AG10803 (cell line): ENCODE measurements at regions not wholly inside any gene's neighbourhood (a gene's known extent, or its start where the extent isn't known, plus 50 kb on each side); places are given as distances from the start of the nearest gene placed in this dataset.

Source experiments
- DNase-seq: peaks from one replicate; pipeline ENCODE4 v3.0.0; 2010; ENCODE audit warnings: low read depth
- H3K4me3 ChIP-seq: 2 replicates; pipeline ENCODE4 v1.5.1; 2011; ENCODE audit warnings: mild to moderate bottlenecking, low read length, control low read depth
- CTCF ChIP-seq: conservative IDR thresholded peaks from 2 replicates; pipeline ENCODE4 v1.5.1; 2011; ENCODE audit warnings: mild to moderate bottlenecking, low read length, control low read depth, inconsistent platforms

DNA sequence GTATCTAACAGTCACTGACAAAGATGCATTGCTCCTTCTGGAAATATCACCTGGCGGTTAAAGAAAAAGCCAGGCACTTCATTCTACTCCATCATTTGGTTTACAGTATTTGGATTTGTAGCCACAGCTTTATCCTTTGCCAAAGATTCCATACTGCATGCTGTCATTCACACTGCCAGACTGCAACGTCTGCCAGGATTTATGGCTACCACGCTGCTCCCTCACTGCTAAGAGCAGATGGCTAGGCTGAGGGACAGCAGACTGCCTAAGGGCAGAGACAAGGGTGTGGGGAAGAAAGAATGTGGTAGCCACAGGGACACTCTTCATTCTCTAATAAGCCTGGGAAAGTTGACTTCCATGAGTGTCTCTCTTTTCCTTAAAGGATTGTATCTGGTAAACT lies 1047.0 kb downstream of the TUSC7 start:
- DNase-seq, result no peak

DNA sequence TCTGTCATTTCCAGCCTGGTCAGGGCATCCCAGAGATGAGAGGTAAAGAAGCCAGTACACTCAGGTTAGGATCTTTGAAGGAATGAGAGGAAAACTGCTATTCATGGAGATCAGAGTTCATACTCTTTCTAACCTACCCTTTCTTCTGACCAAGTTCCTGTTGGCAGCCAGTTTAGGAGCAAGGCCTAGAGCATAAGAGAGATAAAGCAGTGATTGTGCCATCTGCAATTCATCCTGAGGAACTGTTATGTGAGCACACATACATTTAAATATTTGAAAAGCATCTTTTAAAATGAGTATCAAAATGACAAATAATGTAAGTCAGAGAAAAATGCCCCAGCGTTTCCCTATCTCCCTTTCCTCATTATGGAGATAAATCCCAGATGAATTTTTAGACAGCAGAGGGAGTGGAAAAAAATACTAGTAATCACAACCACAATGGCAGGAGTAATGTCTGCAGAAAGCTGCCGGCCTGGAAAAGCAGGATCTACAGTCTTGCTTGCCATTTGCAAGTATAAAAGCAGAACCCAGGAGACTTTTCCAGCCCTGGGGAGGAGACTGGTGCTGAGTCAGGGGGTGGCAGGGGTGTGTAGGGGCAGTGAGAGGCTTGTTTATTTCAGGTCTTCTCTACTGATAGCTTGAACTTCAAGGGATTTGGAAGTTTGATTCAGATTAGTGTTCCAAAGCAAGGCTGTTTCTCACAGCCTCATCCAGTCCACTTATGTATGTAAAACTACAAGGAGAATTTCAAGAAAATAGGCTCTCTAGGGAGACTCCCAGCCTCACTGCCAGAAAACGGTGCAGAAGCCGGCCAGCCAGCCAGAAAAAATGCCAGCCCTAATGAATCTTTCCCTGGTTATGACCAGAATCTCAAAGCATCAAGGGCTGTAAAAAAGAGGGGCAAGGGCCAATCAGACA lies 1052.4 kb downstream of the TUSC7 start:
- H3K4me3 ChIP-seq, result no peak overlapping the region
- no peak for TF ChIP-seq CTCF
- DNase-seq, result no peak

More for the DNA sequence above, 1047.0 kb downstream of the TUSC7 start:
- no peak overlapping the region for H3K4me3 ChIP-seq
- no peak for TF ChIP-seq CTCF

- no peak for TF ChIP-seq CTCF
- no peak for DNase-seq
- no peak overlapping the region for H3K4me3 ChIP-seq
Observed at GRCh38 chr3:117762621-117763037, 1053.0 kb downstream of the TUSC7 start.

DNA sequence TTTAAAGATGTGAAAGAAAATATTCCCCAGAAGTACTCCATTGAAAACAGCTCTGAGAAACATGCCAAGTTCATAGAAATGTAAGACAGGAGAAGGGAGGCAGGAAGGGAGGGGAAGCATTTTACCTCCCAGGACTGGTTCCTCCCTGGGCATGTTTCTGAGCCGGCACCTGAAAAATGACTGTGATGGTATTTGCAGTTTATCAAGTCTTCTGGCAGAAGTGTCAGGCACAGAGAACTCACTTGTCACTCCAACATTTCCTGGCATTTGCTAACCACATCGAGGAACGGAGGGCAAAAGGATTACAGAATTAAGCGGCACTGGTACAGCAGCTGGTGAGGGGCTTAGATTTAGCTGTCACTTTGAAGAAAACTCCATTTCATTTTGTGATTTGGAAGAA lies 1054.0 kb downstream of the TUSC7 start:
- no peak for TF ChIP-seq CTCF

GRCh38 chr3:117768581-117768980 lies 1059.0 kb downstream of the TUSC7 start:
- no peak overlapping the region for H3K4me3 ChIP-seq
- DNase-seq, result no peak
- TF ChIP-seq CTCF, result no peak

More for the DNA sequence above, 1054.0 kb downstream of the TUSC7 start:
- DNase-seq, result no peak
- no peak overlapping the region for H3K4me3 ChIP-seq

DNA sequence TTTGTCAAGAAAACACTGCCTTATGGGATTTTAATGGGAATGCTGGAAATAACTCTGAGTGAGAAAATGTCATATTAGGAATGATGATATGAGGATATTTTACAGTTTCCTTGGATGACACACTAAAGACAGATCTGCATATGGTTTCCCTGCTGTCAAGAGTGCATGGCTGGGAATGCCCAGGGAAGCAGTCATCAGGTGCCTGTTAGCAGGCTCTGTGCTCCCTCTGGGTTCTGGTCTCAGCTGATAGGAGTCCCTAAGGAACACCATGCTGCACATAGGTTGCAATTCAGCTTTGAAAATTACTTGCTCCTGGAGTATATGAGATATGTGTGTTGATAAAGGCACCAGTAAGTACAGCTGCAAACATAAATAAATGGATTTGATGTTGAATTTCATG lies 1064.6 kb downstream of the TUSC7 start:
- DNase-seq, result no peak
- TF ChIP-seq CTCF, result no peak
- H3K4me3 ChIP-seq, result no peak overlapping the region

GRCh38 chr3:117786349-117786748 lies 1076.8 kb downstream of the TUSC7 start:
- H3K4me3 ChIP-seq, result no peak overlapping the region
- peak; percentile 8 for DNase-seq
- no peak for TF ChIP-seq CTCF
